Aorta (tissue), 5 donors: ENCODE measurements at regions not wholly inside any gene's neighbourhood (a gene's known extent, or its start where the extent isn't known, plus 50 kb on each side); places are given as distances from the start of the nearest gene placed in this dataset.

ENCODE experiments used
- ATAC-seq: fragments of 200-7000 bp; cut with Tn5 transposase; one replicate; pipeline ENCODE4 v1.9.1; 2022; ENCODE audit warnings: moderate library complexity; ENCODE audit not compliant: low FRiP score
- DNase-seq, 2 donors: peaks; one replicate each; pipeline ENCODE4 v3.0.0-alpha.2; 2020
- H3K27ac ChIP-seq, 2 donors: one replicate each; pipeline ENCODE4 v1.5.1; 2013; ENCODE audit warnings: low read length in 2 of 2, mild to moderate bottlenecking in 2 of 2, moderate library complexity in 2 of 2, control low read depth in 1 of 2, inconsistent platforms in 1 of 2, low read depth in 1 of 2
- H3K27me3 ChIP-seq, 2 donors: one replicate each; pipeline ENCODE4 v1.6.1; 2013; ENCODE audit warnings: control low read depth in 1 of 2, low read length in 1 of 2, mild to moderate bottlenecking in 1 of 2, moderate library complexity in 1 of 2; ENCODE audit not compliant: insufficient read depth in 2 of 2, control insufficient read depth in 1 of 2
- H3K36me3 ChIP-seq, 2 donors: one replicate each; pipeline ENCODE4 v1.6.1; 2013; ENCODE audit warnings: control low read depth in 1 of 2, low read length in 1 of 2, mild to moderate bottlenecking in 1 of 2; ENCODE audit not compliant: insufficient read depth in 2 of 2, control insufficient read depth in 1 of 2
- H3K4me1 ChIP-seq, 2 donors: one replicate each; pipeline ENCODE4 v1.6.1; 2013; ENCODE audit warnings: low read length in 2 of 2, control low read depth in 1 of 2, mild to moderate bottlenecking in 1 of 2, moderate library complexity in 1 of 2; ENCODE audit not compliant: insufficient read depth in 2 of 2, control insufficient read depth in 1 of 2
- H3K4me3 ChIP-seq, 2 donors: one replicate each; pipeline ENCODE4 v1.5.1; 2013; ENCODE audit warnings: low read length in 2 of 2, control low read depth in 1 of 2, mild to moderate bottlenecking in 1 of 2
- H3K9me3 ChIP-seq: one replicate; pipeline ENCODE4 v1.6.1; 2013; ENCODE audit warnings: mild to moderate bottlenecking, low read length; ENCODE audit not compliant: control insufficient read depth
- WGBS, 2 donors: extraction: QIAGEN DNeasy Blood & Tissue Kit; methylation state at CpG; one replicate each; pipeline ENCODE4 v1.1.7; 2013; 5-methylcytosine and 5-hydroxymethylcytosine counted together
- intact Hi-C, 2 donors: fragments of 100-400 bp; cut with DNase I; formaldehyde crosslinking; loops; one replicate each; pipeline versions ENCODE4 v1.14.2 to v1.15.0; 2022
- donor health status: healthy with polysubstance abuse.
- donor health status: Bipolar disorder and iron deficiency.
- donor health status: DM: no; HTN: no; CAD: no.
- donor health status: DM: no; HTN: no; CAD: no.
- donor health status: DM: yes; HTN: yes; CAD: no.

- H3K27ac ChIP-seq, result no peak overlapping the region
- H3K36me3 ChIP-seq, result no peaks in the 10 kb centered on the region
- H3K4me1 ChIP-seq, result no peaks in the 10 kb centered on the region
- H3K4me3 ChIP-seq, result no peak overlapping the region
- intact Hi-C loops, result no loop called here
- ATAC-seq, result no peak
- no peaks in the 10 kb centered on the region for H3K27me3 ChIP-seq
- no peak for DNase-seq
- H3K9me3 ChIP-seq, result peaks cover 6% of the 10 kb centered on the region
Measured at GRCh38 chr2:2879071-2879470, 498.5 kb downstream of the EIPR1 start.

- intact Hi-C loops, result no loop called here
- DNase-seq (no peak), ATAC-seq (no peak)
- no peak overlapping the region for H3K4me3 ChIP-seq
- H3K27me3 ChIP-seq, result no peaks in the 10 kb centered on the region
- H3K9me3 ChIP-seq, result peaks cover 5% of the 10 kb centered on the region
- no peaks in the 10 kb centered on the region for H3K4me1 ChIP-seq
- WGBS, 2 donors, result 83 to 87% methylated on average over 13 of the region's 13 CpGs
- H3K27ac ChIP-seq, result no peak overlapping the region
- H3K36me3 ChIP-seq, result no peaks in the 10 kb centered on the region
Measured at GRCh38 chr2:2877427-2877826, 500.2 kb downstream of the EIPR1 start.

GRCh38 chr2:2876331-2877221, 501.0 kb downstream of the EIPR1 start:
- ATAC-seq (no peak), DNase-seq (no peak)
- 43 to 49% methylated on average over 18 of the region's 18 CpGs for WGBS, 2 donors
- Histone ChIP-seq H3K9me3 (peaks cover 2% of the 10 kb centered on the region), H3K4me1 (no peaks in the 10 kb centered on the region), H3K36me3 (no peaks in the 10 kb centered on the region), H3K27me3 (no peaks in the 10 kb centered on the region), H3K27ac (no peak overlapping the region), H3K4me3 (no peak overlapping the region)
- intact Hi-C loops, result no loop called here

- no peak overlapping the region for H3K27ac ChIP-seq
- 83 to 88% methylated on average over 6 of the region's 6 CpGs for WGBS, 2 donors
- no peaks in the 10 kb centered on the region for H3K4me1 ChIP-seq
- H3K4me3 ChIP-seq, result no peak overlapping the region
- intact Hi-C loops, result no loop called here
- DNase-seq, result no peak
- peaks cover 2% of the 10 kb centered on the region for H3K9me3 ChIP-seq
- ATAC-seq, result no peak
- no peaks in the 10 kb centered on the region for H3K36me3 ChIP-seq
- no peaks in the 10 kb centered on the region for H3K27me3 ChIP-seq
Measured at GRCh38 chr2:2875831-2876230, 501.8 kb downstream of the EIPR1 start.

GRCh38 chr2:2875296-2875695, 502.3 kb downstream of the EIPR1 start:
- Histone ChIP-seq H3K27ac (no peak overlapping the region), H3K9me3 (peaks cover 2% of the 10 kb centered on the region), H3K4me1 (no peaks in the 10 kb centered on the region), H3K27me3 (no peaks in the 10 kb centered on the region), H3K4me3 (no peak overlapping the region), H3K36me3 (no peaks in the 10 kb centered on the region)
- intact Hi-C loops, result no loop called here
- no peak for DNase-seq
- 93 to 94% methylated on average over 11 of the region's 11 CpGs for WGBS, 2 donors
- ATAC-seq, result no peak

GRCh38 chr2:2874805-2875204, 502.8 kb downstream of the EIPR1 start:
- H3K4me1 ChIP-seq, result no peaks in the 10 kb centered on the region
- no peak for DNase-seq
- no peaks in the 10 kb centered on the region for H3K27me3 ChIP-seq
- ATAC-seq, result no peak
- H3K4me3 ChIP-seq, result no peak overlapping the region
- 88 to 96% methylated on average over 11 to 12 of the region's 12 CpGs for WGBS, 2 donors
- H3K9me3 ChIP-seq, result peaks cover 2% of the 10 kb centered on the region
- H3K27ac ChIP-seq, result no peak overlapping the region
- no peaks in the 10 kb centered on the region for H3K36me3 ChIP-seq
- intact Hi-C loops, result no loop called here

GRCh38 chr2:2874341-2874740, 503.3 kb downstream of the EIPR1 start:
- Histone ChIP-seq H3K4me1 (no peaks in the 10 kb centered on the region), H3K27me3 (no peaks in the 10 kb centered on the region), H3K9me3 (peaks cover 2% of the 10 kb centered on the region), H3K27ac (no peak overlapping the region), H3K36me3 (no peaks in the 10 kb centered on the region), H3K4me3 (no peak overlapping the region)
- DNase-seq (no peak), ATAC-seq (no peak)
- intact Hi-C loops, result no loop called here
- WGBS, 2 donors, result 90 to 91% methylated on average over 10 of the region's 10 CpGs

- intact Hi-C loops, result no loop called here
- ATAC-seq (no peak), DNase-seq (no peak)
- WGBS, 2 donors, result 84 to 91% methylated on average over 7 of the region's 7 CpGs
- H3K9me3 ChIP-seq, result peaks cover under 1% of the 10 kb centered on the region
- H3K4me3 ChIP-seq, result no peak overlapping the region
- H3K27me3 ChIP-seq, result no peaks in the 10 kb centered on the region
- no peaks in the 10 kb centered on the region for H3K4me1 ChIP-seq
- H3K27ac ChIP-seq, result no peak overlapping the region
- no peaks in the 10 kb centered on the region for H3K36me3 ChIP-seq
Measured at GRCh38 chr2:2873450-2873811, 504.2 kb downstream of the EIPR1 start.

- WGBS, 2 donors, result 79 to 87% methylated on average over 3 of the region's 3 CpGs
- Histone ChIP-seq H3K4me3 (no peak overlapping the region), H3K27ac (no peak overlapping the region), H3K27me3 (no peaks in the 10 kb centered on the region), H3K36me3 (no peaks in the 10 kb centered on the region), H3K9me3 (no peaks in the 10 kb centered on the region), H3K4me1 (no peaks in the 10 kb centered on the region)
- ATAC-seq (no peak), DNase-seq (no peak)
- intact Hi-C loops, result no loop called here
Measured at GRCh38 chr2:2872713-2873449, 504.7 kb downstream of the EIPR1 start.
